CD4-positive, alpha-beta T cell treated with Interferon gamma for 1 hour (primary cell): ENCODE measurements at regions not wholly inside any gene's neighbourhood (a gene's known extent, or its start where the extent isn't known, plus 50 kb on each side); places are given as distances from the start of the nearest gene placed in this dataset.

ENCODE experiments used
- DNase-seq: peaks from one replicate; pipeline ENCODE4 v3.0.0-alpha.2; 2020

- no peak for DNase-seq
These were observed 365.7 kb downstream of the ALG10 start for GRCh38 chr12:34387711-34388635.

DNA sequence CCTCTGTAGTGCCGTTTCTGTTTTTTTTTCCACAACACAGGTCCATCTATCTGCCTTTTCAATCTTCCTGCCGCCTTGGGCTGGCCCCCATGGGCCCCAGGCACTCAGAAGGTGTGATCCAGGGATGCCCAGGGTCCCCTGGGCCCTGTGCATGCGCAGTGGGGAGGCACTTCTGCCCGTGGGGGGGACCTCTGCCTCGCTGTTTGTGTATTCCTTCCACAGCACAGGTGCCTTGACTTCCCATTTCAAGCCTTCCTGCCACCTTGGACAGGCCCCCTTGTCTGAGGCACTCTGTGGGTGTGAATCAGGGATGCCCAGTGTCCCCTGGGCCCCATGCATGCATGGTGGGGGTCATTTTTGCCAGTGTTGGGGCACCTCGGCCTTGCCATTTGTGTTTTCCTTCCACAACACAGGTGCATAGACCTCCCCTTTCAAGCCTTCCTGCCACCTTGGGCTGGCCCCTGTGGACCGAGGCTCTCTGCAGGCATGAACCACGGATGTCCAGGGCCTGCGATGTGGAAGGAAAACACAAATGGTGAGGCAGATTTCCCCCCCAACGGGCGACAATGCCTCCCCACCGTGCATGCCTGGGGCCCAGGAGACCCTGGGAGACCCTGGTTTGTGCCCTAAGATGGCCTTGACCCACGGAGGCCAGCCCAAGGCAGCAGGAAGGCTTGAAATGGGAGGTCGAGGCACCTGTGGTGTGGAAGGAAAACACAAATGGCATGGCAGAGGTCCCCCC, 366.5 kb downstream of the ALG10 start:
- no peak for DNase-seq

GRCh38 chr12:34389378-34390170, 367.3 kb downstream of the ALG10 start:
- DNase-seq: no peak

- no peak for DNase-seq
These were observed 368.0 kb downstream of the ALG10 start for GRCh38 chr12:34390171-34390841.

DNA sequence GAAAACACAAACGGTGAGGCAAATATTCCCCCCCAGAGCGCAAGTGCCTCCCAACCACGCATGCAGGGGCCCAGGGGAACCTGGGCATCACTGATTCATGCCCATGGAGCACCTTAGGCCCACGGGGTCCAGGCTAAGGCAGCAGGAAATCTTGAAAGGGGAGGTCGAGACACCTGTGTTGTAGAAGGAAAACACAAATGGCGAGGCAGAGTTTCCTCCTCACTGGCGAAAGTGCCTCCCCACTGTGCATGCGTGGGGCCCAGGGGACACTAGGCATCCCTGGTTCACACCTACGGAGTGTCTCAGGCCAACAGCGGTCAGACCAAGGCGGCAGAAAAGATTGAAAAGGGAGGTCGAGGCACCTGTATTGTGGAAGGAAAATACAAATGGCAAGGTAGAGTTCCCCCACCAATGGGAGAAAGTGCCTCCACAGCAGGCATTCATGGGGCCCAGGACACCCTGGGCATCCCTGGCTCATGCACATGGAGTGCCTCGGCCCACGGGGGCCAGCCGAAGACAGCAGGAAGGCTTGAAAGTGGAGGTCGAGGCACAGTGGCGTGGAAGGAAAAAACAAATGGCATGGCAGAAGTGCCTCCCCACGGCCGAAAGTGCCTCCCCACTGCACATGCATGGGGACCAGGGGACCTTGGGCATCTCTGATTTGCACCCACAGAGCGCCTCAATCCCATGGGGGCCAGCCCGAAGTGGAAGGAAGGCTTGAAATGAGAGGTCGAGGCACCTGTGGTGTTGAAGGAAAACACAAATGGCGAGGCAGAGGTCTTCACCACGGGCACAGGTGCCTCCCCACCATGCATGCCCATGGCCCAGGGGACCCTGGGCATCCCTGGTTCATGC, 368.8 kb downstream of the ALG10 start:
- DNase-seq: no peak

- peak; percentile 0 for DNase-seq
These were observed 369.7 kb downstream of the ALG10 start for GRCh38 chr12:34391771-34392581.

DNA sequence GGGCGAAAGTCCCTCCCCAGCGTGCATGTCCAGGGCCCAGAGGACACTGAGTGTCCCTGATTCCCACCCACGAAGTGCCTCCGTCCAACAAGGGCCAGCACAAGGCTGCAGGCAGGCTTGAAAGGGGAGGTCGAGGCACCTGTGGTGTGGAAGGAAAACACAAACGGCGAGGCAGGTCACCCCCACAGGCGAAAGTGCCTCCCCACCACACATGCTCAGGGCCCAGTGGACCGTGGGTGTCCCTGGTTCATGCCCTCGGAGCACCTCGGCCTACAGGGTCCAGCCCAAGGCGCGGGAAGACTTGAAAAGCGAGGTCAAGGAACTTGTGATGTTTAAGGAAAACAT, 370.4 kb downstream of the ALG10 start:
- peak; percentile 0 for DNase-seq

- DNase-seq: peak; percentile 0
These were observed 371.0 kb downstream of the ALG10 start for GRCh38 chr12:34393086-34393820.

GRCh38 chr12:34393821-34394150, 371.5 kb downstream of the ALG10 start:
- DNase-seq: no peak

GRCh38 chr12:34394211-34395055, 372.1 kb downstream of the ALG10 start:
- peak; percentile 0 for DNase-seq

DNA sequence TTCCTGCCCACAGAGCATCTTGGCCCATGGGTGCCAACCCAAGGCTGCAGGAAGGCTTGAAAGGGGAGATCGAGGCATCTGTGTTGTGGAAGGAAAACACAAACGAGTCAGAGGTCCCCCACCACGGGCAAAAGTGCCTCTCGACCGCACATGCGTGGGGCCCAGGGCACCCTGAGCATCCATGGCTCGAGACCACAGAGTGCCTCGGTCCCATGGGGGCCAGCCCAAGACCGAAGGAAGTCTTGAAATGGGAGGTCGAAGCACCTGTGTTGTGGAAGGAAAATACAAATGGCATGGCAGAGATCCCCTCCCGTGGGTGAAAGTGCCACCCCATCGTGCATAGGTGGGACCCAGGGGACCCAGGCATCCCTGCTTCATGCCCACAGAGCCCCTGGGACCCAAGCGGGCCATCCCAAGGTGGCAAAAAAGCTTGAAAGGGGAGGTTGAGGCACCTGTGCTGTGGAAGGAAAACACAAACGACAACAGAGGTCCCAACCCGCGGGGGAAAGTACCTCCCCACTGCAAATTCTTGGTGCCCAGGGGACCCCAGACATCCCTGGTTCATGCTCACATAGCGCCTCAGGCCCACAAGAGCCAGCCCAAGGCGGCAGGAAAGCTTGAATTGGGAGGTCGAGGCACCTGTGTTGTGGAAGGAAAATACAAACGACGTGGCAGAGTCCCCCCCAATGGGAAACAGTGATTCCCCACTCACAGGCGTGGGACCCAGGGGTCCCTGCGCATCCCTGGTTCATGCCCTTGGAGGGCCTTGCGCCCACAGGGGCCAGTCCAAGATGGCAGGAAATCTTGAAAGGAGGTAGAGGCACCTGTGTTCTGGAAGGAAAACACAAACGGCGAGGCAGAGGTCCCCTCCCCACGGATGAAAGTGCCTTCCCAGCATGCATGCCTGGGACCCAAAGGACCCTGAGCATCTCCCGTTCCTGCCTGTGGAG, 373.0 kb downstream of the ALG10 start:
- no peak for DNase-seq

DNA sequence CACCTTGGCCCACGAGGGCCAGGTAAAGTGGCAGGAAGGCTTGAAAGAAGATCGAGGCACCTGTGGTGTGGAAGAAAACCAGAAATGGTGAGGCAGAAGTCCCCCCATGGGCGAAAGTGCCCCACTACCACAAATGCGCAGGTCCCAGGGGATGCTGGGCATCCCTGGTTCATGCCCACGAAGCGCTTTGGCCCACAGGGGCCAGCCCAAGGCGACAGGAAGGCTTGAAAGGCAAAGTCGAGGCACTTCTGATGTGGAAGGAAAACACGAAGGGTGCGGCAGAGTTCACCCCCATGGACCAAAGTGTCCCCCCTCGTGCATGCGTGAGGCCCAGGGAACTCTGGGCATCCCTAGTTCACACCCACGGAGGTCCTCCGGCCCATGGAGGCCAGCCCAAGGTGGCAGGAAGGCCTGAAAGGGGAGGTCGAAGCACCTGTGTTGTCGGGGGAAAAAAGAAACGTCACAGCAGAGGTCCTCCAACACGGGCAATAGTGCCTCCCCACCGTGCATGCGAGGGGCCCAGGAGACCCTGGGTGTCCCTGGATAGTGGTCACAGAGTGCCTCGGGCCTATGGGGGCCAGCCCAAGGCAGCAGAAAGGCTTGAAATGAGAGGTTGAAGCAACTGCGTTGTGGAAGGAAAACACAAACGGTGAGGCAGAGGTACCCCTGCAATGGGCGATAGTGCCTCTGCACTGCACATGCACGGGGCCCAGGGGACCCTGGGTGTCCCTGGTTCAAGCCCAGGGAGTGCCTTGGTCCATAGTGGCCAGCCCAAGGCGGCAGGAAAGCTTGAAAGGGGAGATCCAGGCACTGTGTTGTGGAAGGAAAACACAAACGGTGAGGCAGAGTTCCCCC, 373.9 kb downstream of the ALG10 start:
- DNase-seq: no peak

DNA sequence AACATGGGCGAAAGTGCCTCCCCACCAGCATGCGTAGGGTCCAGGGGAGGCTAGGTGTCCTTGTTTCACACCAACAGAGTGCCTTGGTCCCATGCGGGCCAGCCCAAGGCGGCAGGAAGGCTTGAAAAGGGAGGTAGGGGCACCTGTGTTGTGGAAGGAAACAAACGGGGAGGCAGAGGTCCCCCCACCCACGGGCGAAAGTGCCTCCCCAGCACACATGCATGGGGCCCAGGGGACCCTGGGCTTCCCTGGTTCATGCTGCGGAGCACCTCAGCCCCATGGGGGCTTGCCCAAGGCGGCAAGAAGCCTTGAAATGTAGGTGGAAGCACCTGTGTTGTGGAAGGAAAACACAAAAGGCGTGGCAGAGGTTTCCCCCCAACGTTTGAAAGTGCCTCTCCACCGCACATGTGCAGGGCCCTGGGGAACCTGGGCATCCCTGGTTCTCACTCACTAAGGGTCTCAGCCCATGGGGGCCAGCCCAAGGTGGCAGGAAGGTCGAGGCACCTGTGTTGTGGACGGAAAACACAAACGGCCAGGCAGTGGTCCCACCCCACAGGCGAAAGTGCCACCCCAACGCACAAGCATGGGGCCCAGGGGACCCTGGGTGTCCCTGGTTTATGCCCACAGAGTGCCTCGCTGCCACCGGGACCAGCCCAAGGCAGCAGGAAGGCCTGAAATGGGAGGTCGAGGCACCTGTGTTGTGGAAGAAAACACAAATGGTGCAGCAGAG, 374.7 kb downstream of the ALG10 start:
- no peak for DNase-seq

GRCh38 chr12:34397591-34398365, 375.5 kb downstream of the ALG10 start:
- peak; percentile 0 for DNase-seq

GRCh38 chr12:34398366-34398705, 376.0 kb downstream of the ALG10 start:
- DNase-seq: peak; percentile 0
